Keratinocyte (primary cell): ENCODE measurements at regions not wholly inside any gene's neighbourhood (a gene's known extent, or its start where the extent isn't known, plus 50 kb on each side); places are given as distances from the start of the nearest gene placed in this dataset.

Experiments used
- DNase-seq: peaks from one replicate; pipeline ENCODE4 v3.0.0-alpha.2; 2011; ENCODE audit warnings: low read depth, missing footprints, low spot score
- FAIRE-seq: peaks from 2 replicates; lab custom pipeline; 2011; peaks lifted over from hg19 to GRCh38; lab: Jason Lieb, UNC
- H2AFZ ChIP-seq: 2 replicates; pipeline ENCODE4 v1.6.0; 2012; ENCODE audit warnings: low read length, control low read depth, inconsistent platforms; ENCODE audit not compliant: control insufficient read depth
- H3K27ac ChIP-seq: 2 replicates; pipeline ENCODE4 v1.5.1; 2011; ENCODE audit warnings: low read length; ENCODE audit not compliant: control insufficient read depth, insufficient read depth
- H3K27me3 ChIP-seq: 3 replicates; pipeline ENCODE4 v1.6.0; 2011; ENCODE audit warnings: low read length; ENCODE audit not compliant: control insufficient read depth, insufficient read depth; ENCODE audit errors: extremely low read depth
- H3K36me3 ChIP-seq, 2 experiments: 2 replicates in 1 of 2; 3 replicates in 1 of 2; pipeline ENCODE4 v1.5.1; 2011; ENCODE audit warnings: low read length in 2 of 2, mild to moderate bottlenecking in 1 of 2; ENCODE audit not compliant: control insufficient read depth in 2 of 2, insufficient read depth in 2 of 2; ENCODE audit errors: extremely low read depth in 1 of 2
- H3K4me1 ChIP-seq: 3 replicates; pipeline ENCODE4 v1.5.1; 2011; ENCODE audit warnings: low read length; ENCODE audit not compliant: control insufficient read depth, insufficient read depth; ENCODE audit errors: extremely low read depth
- H3K4me2 ChIP-seq: 3 replicates; pipeline ENCODE4 v1.6.0; 2011; ENCODE audit warnings: low read depth, low read length; ENCODE audit not compliant: control insufficient read depth, insufficient read depth; ENCODE audit errors: extremely low read depth
- H3K4me3 ChIP-seq, 3 experiments: fragments of 200-600 bp in 1 of 3; sonication (generic) in 1 of 3; 2 replicates in 2 of 3; 3 replicates in 1 of 3; pipeline ENCODE4 v1.5.1; 2011 to 2016; ENCODE audit warnings: low read length in 3 of 3, mild to moderate bottlenecking in 3 of 3, control low read depth in 2 of 3, inconsistent platforms in 1 of 3, low read depth in 1 of 3, mixed read lengths in 1 of 3, mixed run types in 1 of 3, moderate library complexity in 1 of 3; ENCODE audit not compliant: control insufficient read depth in 2 of 3, insufficient read depth in 2 of 3; ENCODE audit errors: extremely low read depth in 1 of 3
- H3K79me2 ChIP-seq: 2 replicates; pipeline ENCODE4 v1.6.0; 2012; ENCODE audit warnings: low read length; ENCODE audit not compliant: control insufficient read depth, insufficient read depth
- H3K9ac ChIP-seq: 3 replicates; pipeline ENCODE4 v1.6.0; 2011; ENCODE audit warnings: low read length; ENCODE audit not compliant: control insufficient read depth, insufficient read depth; ENCODE audit errors: extremely low read depth
- H3K9me1 ChIP-seq: 3 replicates; pipeline ENCODE4 v1.6.0; 2011; ENCODE audit warnings: low read length; ENCODE audit not compliant: control insufficient read depth, insufficient read depth; ENCODE audit errors: extremely low read depth
- H3K9me3 ChIP-seq: 2 replicates; pipeline ENCODE4 v1.5.1; 2012; ENCODE audit warnings: low read depth, low read length; ENCODE audit not compliant: control insufficient read depth
- H4K20me1 ChIP-seq: 3 replicates; pipeline ENCODE4 v1.6.0; 2011; ENCODE audit warnings: low read length; ENCODE audit not compliant: control insufficient read depth, insufficient read depth; ENCODE audit errors: extremely low read depth
- EZH2 ChIP-seq: IDR thresholded peaks from one replicate; pipeline ENCODE4 v1.6.1; 2012; ENCODE audit warnings: inconsistent platforms, mild to moderate bottlenecking, low read length, moderate library complexity
- dilution Hi-C: fragments of 300-500 bp; cut with MboI; formaldehyde crosslinking; loops from one replicate; pipeline ENCODE4 v1.7.0; 2020; ENCODE audit warnings: low sequenced_read_pairs; ENCODE audit not compliant: extremely low pct_ligation_motif_present
- TF ChIP-seq, protein P1 (sequence below), 3 experiments: IDR thresholded peaks in 1 of 3; conservative IDR thresholded peaks in 1 of 3; optimal IDR thresholded peaks in 1 of 3; 2 replicates in 2 of 3; 3 replicates in 1 of 3; pipeline versions ENCODE3 to v1.5.1; 2011; ENCODE audit warnings: low read length in 3 of 3, mild to moderate bottlenecking in 3 of 3, moderate library complexity in 2 of 3, control low read depth in 1 of 3, inconsistent platforms in 1 of 3; ENCODE audit not compliant: insufficient read depth in 2 of 3; ENCODE audit errors: extremely low read depth in 1 of 3

DNA sequence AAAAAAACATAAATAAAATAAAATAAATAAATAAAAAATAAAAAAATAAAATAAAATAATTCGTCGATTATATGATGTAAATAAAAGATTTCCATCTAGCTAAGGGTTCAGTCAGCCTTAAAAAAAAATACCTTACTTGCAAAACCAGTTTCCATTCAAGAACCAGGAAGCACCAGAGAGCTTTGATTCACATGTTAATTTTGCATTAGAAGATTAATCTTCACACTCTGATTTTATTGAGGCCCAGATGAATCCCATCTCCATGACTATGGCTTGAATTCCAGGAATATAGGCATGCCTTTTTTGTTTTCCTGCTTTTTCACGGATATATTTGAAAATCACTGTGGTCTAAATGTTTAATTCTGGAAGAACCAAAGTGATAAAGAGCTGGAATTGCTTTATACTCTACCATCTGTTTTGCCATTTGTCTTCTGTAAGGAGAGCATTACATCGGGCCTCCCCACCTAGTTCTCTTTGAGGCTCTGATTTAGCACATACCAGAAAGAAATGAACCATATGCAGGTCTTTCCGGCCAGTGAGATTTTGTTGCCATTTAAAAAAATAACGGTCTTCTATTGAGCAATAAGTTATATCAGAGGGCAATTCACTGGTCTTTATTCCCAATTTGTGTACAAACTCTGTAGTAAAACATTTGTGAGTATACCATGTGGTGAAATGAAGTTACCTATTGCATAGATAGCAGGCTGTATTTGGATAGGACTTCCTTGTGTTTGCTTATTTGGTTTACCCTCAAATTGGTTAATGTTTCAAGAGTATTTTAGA, 175.5 kb downstream of the AEBP2 start:
- H3K9me3 ChIP-seq, result no peaks in the 10 kb centered on the region
- H3K4me1 ChIP-seq, result peaks cover under 1% of the 10 kb centered on the region
- DNase-seq, result no peak
- H3K4me3 ChIP-seq, result no peak overlapping the region
- TF ChIP-seq, protein P1, sequence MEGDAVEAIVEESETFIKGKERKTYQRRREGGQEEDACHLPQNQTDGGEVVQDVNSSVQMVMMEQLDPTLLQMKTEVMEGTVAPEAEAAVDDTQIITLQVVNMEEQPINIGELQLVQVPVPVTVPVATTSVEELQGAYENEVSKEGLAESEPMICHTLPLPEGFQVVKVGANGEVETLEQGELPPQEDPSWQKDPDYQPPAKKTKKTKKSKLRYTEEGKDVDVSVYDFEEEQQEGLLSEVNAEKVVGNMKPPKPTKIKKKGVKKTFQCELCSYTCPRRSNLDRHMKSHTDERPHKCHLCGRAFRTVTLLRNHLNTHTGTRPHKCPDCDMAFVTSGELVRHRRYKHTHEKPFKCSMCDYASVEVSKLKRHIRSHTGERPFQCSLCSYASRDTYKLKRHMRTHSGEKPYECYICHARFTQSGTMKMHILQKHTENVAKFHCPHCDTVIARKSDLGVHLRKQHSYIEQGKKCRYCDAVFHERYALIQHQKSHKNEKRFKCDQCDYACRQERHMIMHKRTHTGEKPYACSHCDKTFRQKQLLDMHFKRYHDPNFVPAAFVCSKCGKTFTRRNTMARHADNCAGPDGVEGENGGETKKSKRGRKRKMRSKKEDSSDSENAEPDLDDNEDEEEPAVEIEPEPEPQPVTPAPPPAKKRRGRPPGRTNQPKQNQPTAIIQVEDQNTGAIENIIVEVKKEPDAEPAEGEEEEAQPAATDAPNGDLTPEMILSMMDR (optimal IDR thresholded peaks at IDR 0.05 in 1 of 3, IDR thresholded peaks at IDR 0.05 in 1 of 3, conservative IDR thresholded peaks at IDR 0.05 in 1 of 3; ENCODE audit: extremely low read depth in 1 of 3, insufficient read depth in 2 of 3, low read length in 3 of 3), result no peak
- TF ChIP-seq EZH2, result no peak
- no peak for FAIRE-seq
- no peaks in the 10 kb centered on the region for H3K9me1 ChIP-seq
- no peak overlapping the region for H2AFZ ChIP-seq
- dilution Hi-C loops, result no loop called here
- no peak overlapping the region for H3K9ac ChIP-seq
- H4K20me1 ChIP-seq, result no peaks in the 10 kb centered on the region
- no peaks in the 10 kb centered on the region for H3K27me3 ChIP-seq
- no peaks in the 10 kb centered on the region for H3K36me3 ChIP-seq
- H3K27ac ChIP-seq, result no peak overlapping the region
- H3K79me2 ChIP-seq, result no peaks in the 10 kb centered on the region
- H3K4me2 ChIP-seq, result no peak overlapping the region

DNA sequence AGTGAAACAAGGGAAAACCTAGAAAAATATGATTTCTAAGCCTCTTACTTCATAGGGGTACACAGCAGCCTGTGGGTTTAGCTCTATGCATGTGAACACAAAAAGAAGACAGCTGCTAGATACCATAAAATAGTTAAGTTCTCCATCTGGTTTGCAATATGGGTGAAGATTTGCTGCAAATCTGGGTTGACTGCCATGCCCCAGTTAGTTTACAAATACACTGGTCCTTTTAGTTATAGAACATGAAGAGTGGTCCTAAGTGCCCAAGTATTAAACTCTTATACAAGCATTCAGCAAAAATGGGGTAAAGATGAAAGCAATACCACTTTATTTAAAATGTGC, 176.1 kb downstream of the AEBP2 start:
- no peaks in the 10 kb centered on the region for H3K9me3 ChIP-seq
- H3K27me3 ChIP-seq, result no peaks in the 10 kb centered on the region
- TF ChIP-seq, protein P1 (optimal IDR thresholded peaks at IDR 0.05 in 1 of 3, IDR thresholded peaks at IDR 0.05 in 1 of 3, conservative IDR thresholded peaks at IDR 0.05 in 1 of 3; ENCODE audit: extremely low read depth in 1 of 3, insufficient read depth in 2 of 3, low read length in 3 of 3), result no peak
- TF ChIP-seq EZH2, result no peak
- no peaks in the 10 kb centered on the region for H4K20me1 ChIP-seq
- no peak overlapping the region for H3K4me3 ChIP-seq
- no peak overlapping the region for H3K27ac ChIP-seq
- dilution Hi-C loops, result no loop called here
- no peaks in the 10 kb centered on the region for H3K36me3 ChIP-seq
- no peak overlapping the region for H2AFZ ChIP-seq
- FAIRE-seq (no peak), DNase-seq (no peak)
- no peak overlapping the region for H3K4me2 ChIP-seq
- H3K79me2 ChIP-seq, result no peaks in the 10 kb centered on the region
- no peak overlapping the region for H3K9ac ChIP-seq
- H3K4me1 ChIP-seq, result peaks cover 6% of the 10 kb centered on the region
- no peaks in the 10 kb centered on the region for H3K9me1 ChIP-seq
